HUES64 (cell line): ENCODE measurements at regions not wholly inside any gene's neighbourhood (a gene's known extent, or its start where the extent isn't known, plus 50 kb on each side); places are given as distances from the start of the nearest gene placed in this dataset.

ENCODE experiments used
- H3K27ac ChIP-seq: 2 replicates; pipeline ENCODE4 v1.7.0; 2013; ENCODE audit warnings: low read depth, low read length, inconsistent platforms
- H3K27me3 ChIP-seq: 2 replicates; pipeline ENCODE4 v1.6.1; 2013; ENCODE audit warnings: mild to moderate bottlenecking, low read length; ENCODE audit not compliant: insufficient read depth
- H3K36me3 ChIP-seq: 2 replicates; pipeline ENCODE4 v1.6.1; 2013; ENCODE audit warnings: mild to moderate bottlenecking, low read length; ENCODE audit not compliant: insufficient read depth
- H3K4me1 ChIP-seq: 2 replicates; pipeline ENCODE4 v1.6.1; 2013; ENCODE audit warnings: mild to moderate bottlenecking, low read length, moderate library complexity; ENCODE audit not compliant: insufficient read depth
- H3K4me3 ChIP-seq: 2 replicates; pipeline ENCODE4 v1.5.1; 2013; ENCODE audit warnings: mild to moderate bottlenecking, low read length, moderate library complexity
- H3K9ac ChIP-seq: 2 replicates; pipeline ENCODE4 v1.6.1; 2013; ENCODE audit warnings: mild to moderate bottlenecking, low read depth, low read length
- H3K9me3 ChIP-seq: 2 replicates; pipeline ENCODE4 v1.6.1; 2013; ENCODE audit warnings: low read depth, low read length; ENCODE audit not compliant: insufficient read depth
- WGBS: fragments of 150-250, 120-280 bp; methylation state at CpG from one replicate; pipeline ENCODE4 v1.1.7; 2013; ENCODE audit warnings: missing lambda C conversion rate; 5-methylcytosine and 5-hydroxymethylcytosine counted together

DNA sequence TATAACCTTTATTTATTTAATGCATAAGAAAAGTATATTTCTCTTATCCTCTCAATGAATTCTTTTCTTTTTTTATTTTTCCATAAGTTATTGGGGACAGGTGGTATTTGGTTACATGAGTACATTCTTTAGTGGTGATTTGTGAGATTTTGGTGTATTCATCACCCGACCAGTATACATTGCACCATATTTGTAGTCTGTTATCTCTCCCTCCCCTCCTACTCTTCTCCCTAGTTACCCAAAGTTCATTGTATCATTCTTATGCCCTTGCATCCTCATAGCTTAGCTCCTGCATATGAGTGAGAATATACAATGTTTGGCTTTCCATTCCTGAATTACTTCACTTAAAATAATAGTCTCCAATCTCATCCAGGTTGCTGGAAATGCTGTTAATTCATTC lies 1900.0 kb upstream of the SEL1L start:
- H3K9me3 ChIP-seq, result no peaks in the 10 kb centered on the region
- H3K4me1 ChIP-seq, result no peaks in the 10 kb centered on the region
- 100% methylated on average over 1 of the region's 1 CpG for WGBS
- no peaks in the 10 kb centered on the region for H3K27me3 ChIP-seq
- H3K27ac ChIP-seq, result no peak overlapping the region
- H3K9ac ChIP-seq, result no peak overlapping the region
- H3K36me3 ChIP-seq, result no peaks in the 10 kb centered on the region
- no peak overlapping the region for H3K4me3 ChIP-seq

GRCh38 chr14:83441801-83442200 lies 1908.1 kb upstream of the SEL1L start:
- Histone ChIP-seq H3K27me3 (no peaks in the 10 kb centered on the region), H3K9ac (no peak overlapping the region), H3K36me3 (no peaks in the 10 kb centered on the region), H3K27ac (no peak overlapping the region), H3K4me3 (no peak overlapping the region), H3K9me3 (no peaks in the 10 kb centered on the region), H3K4me1 (no peaks in the 10 kb centered on the region)
- WGBS, result 100% methylated on average over 1 of the region's 2 CpGs

DNA sequence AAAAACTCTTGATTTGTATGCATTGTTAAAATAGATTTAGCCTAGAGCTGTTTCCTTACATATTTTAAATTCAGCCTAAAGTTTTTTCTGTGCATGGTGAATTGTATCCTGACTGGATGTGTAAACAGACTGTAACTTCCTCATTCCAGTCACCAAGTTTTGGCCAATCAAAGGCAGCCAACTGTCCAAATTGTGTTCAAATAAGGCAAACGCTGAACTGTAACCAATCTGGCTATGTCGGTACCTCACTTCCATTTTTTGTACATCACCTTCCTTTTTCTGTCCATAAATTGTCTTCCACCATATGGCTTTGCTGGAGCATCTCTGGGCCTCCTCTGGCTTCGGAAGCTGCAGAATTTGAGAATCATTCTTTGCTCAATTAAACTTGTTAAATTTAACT lies 1921.9 kb upstream of the SEL1L start:
- Histone ChIP-seq H3K36me3 (no peaks in the 10 kb centered on the region), H3K27ac (no peak overlapping the region), H3K4me3 (no peak overlapping the region), H3K27me3 (no peaks in the 10 kb centered on the region), H3K9ac (no peak overlapping the region), H3K9me3 (peaks cover 45% of the 10 kb centered on the region), H3K4me1 (peaks cover 11% of the 10 kb centered on the region; the same call in 1 of the 2 replicates)
- WGBS, result 94% methylated on average over 3 of the region's 3 CpGs

GRCh38 chr14:83461521-83461920 lies 1927.9 kb upstream of the SEL1L start:
- no peaks in the 10 kb centered on the region for H3K27me3 ChIP-seq
- 0 out of 2 replicates have a peak, but pooled peaks cover 2% of the 10 kb centered on the region for H3K4me1 ChIP-seq
- no peaks in the 10 kb centered on the region for H3K36me3 ChIP-seq
- H3K9ac ChIP-seq, result no peak overlapping the region
- no peak overlapping the region for H3K27ac ChIP-seq
- no peak overlapping the region for H3K4me3 ChIP-seq
- H3K9me3 ChIP-seq, result peaks cover 23% of the 10 kb centered on the region
- WGBS, result 100% methylated on average over 4 of the region's 4 CpGs

DNA sequence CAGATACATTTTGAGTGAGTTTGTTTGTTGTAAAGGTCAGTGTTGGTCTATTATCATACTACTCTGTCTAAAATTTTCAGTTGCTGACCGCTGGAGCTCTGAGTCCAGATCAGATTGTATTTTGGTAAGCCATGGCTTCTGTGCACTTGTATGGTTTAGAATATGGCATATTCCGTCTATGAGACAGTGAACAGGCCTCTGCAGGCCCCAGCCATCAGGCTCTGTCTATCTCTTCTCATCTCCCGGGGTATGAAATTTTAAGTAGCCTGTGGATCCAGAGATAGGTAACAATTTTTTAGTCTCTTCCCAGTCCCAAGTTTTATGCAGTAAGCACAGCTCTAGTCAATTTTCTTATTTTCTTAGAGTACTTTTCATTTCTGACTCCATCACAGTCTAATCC lies 1929.1 kb upstream of the SEL1L start:
- no peaks in the 10 kb centered on the region for H3K36me3 ChIP-seq
- peaks cover 22% of the 10 kb centered on the region for H3K9me3 ChIP-seq
- H3K9ac ChIP-seq, result no peak overlapping the region
- H3K27me3 ChIP-seq, result no peaks in the 10 kb centered on the region
- no peak overlapping the region for H3K4me3 ChIP-seq
- H3K27ac ChIP-seq, result no peak overlapping the region
- no peaks in the 10 kb centered on the region for H3K4me1 ChIP-seq
- 100% methylated on average over 3 of the region's 3 CpGs for WGBS

DNA sequence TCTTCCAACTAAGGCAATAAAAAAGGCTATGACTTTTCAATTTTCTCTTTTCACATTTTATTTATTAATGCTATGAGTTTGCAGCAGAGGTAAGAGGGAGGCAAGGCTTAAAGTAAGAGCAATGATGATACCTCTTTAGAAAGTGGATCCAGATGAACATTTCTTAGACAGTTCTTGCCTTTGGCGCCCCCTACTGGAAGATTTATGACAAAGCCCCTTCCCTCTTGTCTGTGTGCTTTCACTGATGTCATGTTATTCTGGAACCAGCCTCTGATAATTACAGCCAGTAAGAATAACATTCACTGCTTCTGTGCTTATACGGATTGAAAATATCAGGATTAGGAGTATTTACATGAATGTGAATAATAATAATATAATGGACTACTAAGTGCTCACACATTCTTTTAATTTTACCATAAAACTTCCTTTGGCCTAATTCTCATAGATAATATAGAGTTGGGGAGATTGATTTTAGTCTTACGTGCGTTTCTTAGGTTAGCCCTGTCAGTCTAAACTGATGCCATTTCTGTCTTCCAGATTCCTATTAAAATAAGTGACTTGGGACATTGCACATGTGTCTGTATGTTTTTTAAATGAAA lies 1929.9 kb upstream of the SEL1L start:
- no peak overlapping the region for H3K9ac ChIP-seq
- peaks cover 15% of the 10 kb centered on the region for H3K9me3 ChIP-seq
- WGBS, result 4% methylated on average over 1 of the region's 4 CpGs
- H3K27ac ChIP-seq, result no peak overlapping the region
- H3K4me1 ChIP-seq, result no peaks in the 10 kb centered on the region
- H3K36me3 ChIP-seq, result no peaks in the 10 kb centered on the region
- H3K27me3 ChIP-seq, result no peaks in the 10 kb centered on the region
- no peak overlapping the region for H3K4me3 ChIP-seq

GRCh38 chr14:83467811-83468210 lies 1934.2 kb upstream of the SEL1L start:
- Histone ChIP-seq H3K4me1 (no peaks in the 10 kb centered on the region), H3K9ac (no peak overlapping the region), H3K4me3 (no peak overlapping the region), H3K27ac (no peak overlapping the region), H3K36me3 (no peaks in the 10 kb centered on the region), H3K27me3 (no peaks in the 10 kb centered on the region), H3K9me3 (no peaks in the 10 kb centered on the region)
- 76% methylated on average over 1 of the region's 3 CpGs for WGBS

GRCh38 chr14:83470466-83470865 lies 1936.8 kb upstream of the SEL1L start:
- Histone ChIP-seq H3K9ac (no peak overlapping the region), H3K27ac (no peak overlapping the region), H3K36me3 (no peaks in the 10 kb centered on the region), H3K9me3 (no peaks in the 10 kb centered on the region), H3K27me3 (no peaks in the 10 kb centered on the region), H3K4me1 (no peaks in the 10 kb centered on the region), H3K4me3 (no peak overlapping the region)
- WGBS, result 100% methylated on average over 2 of the region's 4 CpGs

GRCh38 chr14:83470959-83471695 lies 1937.5 kb upstream of the SEL1L start:
- H3K36me3 ChIP-seq, result no peaks in the 10 kb centered on the region
- no peak overlapping the region for H3K9ac ChIP-seq
- H3K4me1 ChIP-seq, result no peaks in the 10 kb centered on the region
- H3K27me3 ChIP-seq, result no peaks in the 10 kb centered on the region
- no peaks in the 10 kb centered on the region for H3K9me3 ChIP-seq
- no peak overlapping the region for H3K4me3 ChIP-seq
- no CpG with 5 or more reads among the region's 1 CpG for WGBS
- no peak overlapping the region for H3K27ac ChIP-seq

GRCh38 chr14:83473416-83474235 lies 1940.0 kb upstream of the SEL1L start:
- Histone ChIP-seq H3K27ac (no peak overlapping the region), H3K4me1 (no peaks in the 10 kb centered on the region), H3K4me3 (no peak overlapping the region), H3K9ac (no peak overlapping the region), H3K36me3 (no peaks in the 10 kb centered on the region), H3K9me3 (no peaks in the 10 kb centered on the region), H3K27me3 (no peaks in the 10 kb centered on the region)
- WGBS, result 90% methylated on average over 2 of the region's 3 CpGs

GRCh38 chr14:83478741-83479140 lies 1945.1 kb upstream of the SEL1L start:
- Histone ChIP-seq H3K4me1 (no peaks in the 10 kb centered on the region), H3K9ac (no peak overlapping the region), H3K4me3 (no peak overlapping the region), H3K36me3 (no peaks in the 10 kb centered on the region), H3K27me3 (no peaks in the 10 kb centered on the region), H3K9me3 (no peaks in the 10 kb centered on the region), H3K27ac (no peak overlapping the region)
- WGBS, result 89% methylated on average over 6 of the region's 6 CpGs
